HG02884 (cell line): ENCODE measurements at regions not wholly inside any gene's neighbourhood (a gene's known extent, or its start where the extent isn't known, plus 50 kb on each side); places are given as distances from the start of the nearest gene placed in this dataset.

Experiments
- ATAC-seq: cut with Tn5 transposase; IDR thresholded peaks from one replicate; pipeline ENCODE4 v1.9.1; 2021; ENCODE audit warnings: mild to moderate bottlenecking, moderate library complexity; ENCODE audit not compliant: unreplicated experiment

- ATAC-seq, result no peak
These were observed 158.7 kb upstream of the ZNF507 start for GRCh38 chr19:32186542-32187330.

GRCh38 chr19:32188921-32189320 lies 156.5 kb upstream of the ZNF507 start:
- ATAC-seq, result no peak

- ATAC-seq, result no peak
These were observed 155.3 kb upstream of the ZNF507 start for GRCh38 chr19:32189956-32190706.

GRCh38 chr19:32191921-32192320 lies 153.5 kb upstream of the ZNF507 start:
- no peak for ATAC-seq

GRCh38 chr19:32195706-32196610 lies 149.5 kb upstream of the ZNF507 start:
- no peak for ATAC-seq

- ATAC-seq, result no peak
These were observed 148.6 kb upstream of the ZNF507 start for GRCh38 chr19:32196690-32197420.

GRCh38 chr19:32197896-32198882 lies 147.2 kb upstream of the ZNF507 start:
- no peak for ATAC-seq

- no peak for ATAC-seq
These were observed 145.8 kb upstream of the ZNF507 start for GRCh38 chr19:32199501-32200040.

- no peak for ATAC-seq
These were observed 144.9 kb upstream of the ZNF507 start for GRCh38 chr19:32200312-32201038.

- ATAC-seq, result no peak
These were observed 144.2 kb upstream of the ZNF507 start for GRCh38 chr19:32201211-32201610.

- ATAC-seq, result no peak
These were observed 143.8 kb upstream of the ZNF507 start for GRCh38 chr19:32201636-32202051.

- ATAC-seq, result no peak
These were observed 143.2 kb upstream of the ZNF507 start for GRCh38 chr19:32202244-32202643.

GRCh38 chr19:32203161-32203560 lies 142.2 kb upstream of the ZNF507 start:
- no peak for ATAC-seq

- ATAC-seq, result no peak
These were observed 139.3 kb upstream of the ZNF507 start for GRCh38 chr19:32206065-32206464.

GRCh38 chr19:32208060-32208459 lies 137.3 kb upstream of the ZNF507 start:
- no peak for ATAC-seq

GRCh38 chr19:32219392-32219791 lies 126.0 kb upstream of the ZNF507 start:
- no peak for ATAC-seq

- no peak for ATAC-seq
These were observed 125.4 kb upstream of the ZNF507 start for GRCh38 chr19:32219881-32220472.

- no peak for ATAC-seq
These were observed 124.5 kb upstream of the ZNF507 start for GRCh38 chr19:32220951-32221350.
